ENCODE measurements at regions not wholly inside any gene's neighbourhood (a gene's known extent, or its start where the extent isn't known, plus 50 kb on each side); places are given as distances from the start of the nearest gene placed in this dataset.

GRCh38 chr12:97939156-97939555 lies 476.6 kb downstream of the RMST start:
- TF ChIP-seq CTCF (IDR thresholded peaks at IDR 0.05) (no peak), EZH2 (IDR thresholded peaks at IDR 0.05; ENCODE audit: borderline replicate concordance, insufficient read depth, low read depth, low read length, poor library complexity, severe bottlenecking) (no peak)
